ENCODE measurements at regions not wholly inside any gene's neighbourhood (a gene's known extent, or its start where the extent isn't known, plus 50 kb on each side); places are given as distances from the start of the nearest gene placed in this dataset.

GRCh38 chr6:19337101-19337500, 500.1 kb upstream of the ID4 start:
- no peaks in the 10 kb centered on the region for H3K36me3 ChIP-seq (replicated peaks in 1 of 2; ENCODE audit: control insufficient read depth in 1 of 2, insufficient read depth in 2 of 2, low read length in 2 of 2)
- H3K79me2 ChIP-seq (ENCODE audit: insufficient read depth, low read length) = no peaks in the 10 kb centered on the region
- H3K27me3 ChIP-seq (ENCODE audit: control insufficient read depth in 2 of 2, insufficient read depth in 2 of 2, low read length in 2 of 2) = no peaks in the 10 kb centered on the region
- no peak overlapping the region for H3K4me3 ChIP-seq (replicated peaks in 1 of 3; ENCODE audit: low read depth in 2 of 3, low read length in 3 of 3)
- no peaks in the 10 kb centered on the region for H3K4me1 ChIP-seq (ENCODE audit: control insufficient read depth in 1 of 2, insufficient read depth in 2 of 2, low read length in 2 of 2)
- no peaks in the 10 kb centered on the region for H4K20me1 ChIP-seq (ENCODE audit: insufficient read depth, low read length)
- H3K9ac ChIP-seq (ENCODE audit: insufficient read depth, low read length, poor library complexity, severe bottlenecking) = no peak overlapping the region
- peaks cover 4 to 6% of the 10 kb centered on the region in 2 donors for H3K9me3 ChIP-seq (replicated peaks in 1 of 2; ENCODE audit: control insufficient read depth in 1 of 2, insufficient read depth in 1 of 2, low read length in 2 of 2)
- no peak for DNase-seq
- H3K36me3 Mint-ChIP-seq = no peaks in the 10 kb centered on the region
- intact Hi-C loops (cut with micrococcal nuclease) = no loop called here
- H3K27me3 Mint-ChIP-seq (ENCODE audit: low read depth in 3 of 3) = peaks cover 0 to 2% (median 0%) of the 10 kb centered on the region in 3 donors
- H3K27ac Mint-ChIP-seq = no peak overlapping the region
- no peaks in the 10 kb centered on the region for H3K4me1 Mint-ChIP-seq
- H2AFZ ChIP-seq (ENCODE audit: insufficient read depth, low read depth, low read length, poor library complexity, severe bottlenecking) = no peak overlapping the region
- H3K4me2 ChIP-seq (replicated peaks; ENCODE audit: extremely low read depth, low read length, poor library complexity, severe bottlenecking) = no peak overlapping the region
- 100% methylated on average over 2 of the region's 6 CpGs for WGBS (ENCODE audit: insufficient coverage)
- TF ChIP-seq, protein P1, sequence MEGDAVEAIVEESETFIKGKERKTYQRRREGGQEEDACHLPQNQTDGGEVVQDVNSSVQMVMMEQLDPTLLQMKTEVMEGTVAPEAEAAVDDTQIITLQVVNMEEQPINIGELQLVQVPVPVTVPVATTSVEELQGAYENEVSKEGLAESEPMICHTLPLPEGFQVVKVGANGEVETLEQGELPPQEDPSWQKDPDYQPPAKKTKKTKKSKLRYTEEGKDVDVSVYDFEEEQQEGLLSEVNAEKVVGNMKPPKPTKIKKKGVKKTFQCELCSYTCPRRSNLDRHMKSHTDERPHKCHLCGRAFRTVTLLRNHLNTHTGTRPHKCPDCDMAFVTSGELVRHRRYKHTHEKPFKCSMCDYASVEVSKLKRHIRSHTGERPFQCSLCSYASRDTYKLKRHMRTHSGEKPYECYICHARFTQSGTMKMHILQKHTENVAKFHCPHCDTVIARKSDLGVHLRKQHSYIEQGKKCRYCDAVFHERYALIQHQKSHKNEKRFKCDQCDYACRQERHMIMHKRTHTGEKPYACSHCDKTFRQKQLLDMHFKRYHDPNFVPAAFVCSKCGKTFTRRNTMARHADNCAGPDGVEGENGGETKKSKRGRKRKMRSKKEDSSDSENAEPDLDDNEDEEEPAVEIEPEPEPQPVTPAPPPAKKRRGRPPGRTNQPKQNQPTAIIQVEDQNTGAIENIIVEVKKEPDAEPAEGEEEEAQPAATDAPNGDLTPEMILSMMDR (IDR thresholded peaks at IDR 0.05) = no peak
- peaks cover 2 to 20% (median 7%) of the 10 kb centered on the region in 7 donors for H3K9me3 Mint-ChIP-seq
- no peak overlapping the region for H3K27ac ChIP-seq (ENCODE audit: low read depth in 1 of 2, low read length in 2 of 2)
- H3K4me3 Mint-ChIP-seq = no peak overlapping the region

DNA sequence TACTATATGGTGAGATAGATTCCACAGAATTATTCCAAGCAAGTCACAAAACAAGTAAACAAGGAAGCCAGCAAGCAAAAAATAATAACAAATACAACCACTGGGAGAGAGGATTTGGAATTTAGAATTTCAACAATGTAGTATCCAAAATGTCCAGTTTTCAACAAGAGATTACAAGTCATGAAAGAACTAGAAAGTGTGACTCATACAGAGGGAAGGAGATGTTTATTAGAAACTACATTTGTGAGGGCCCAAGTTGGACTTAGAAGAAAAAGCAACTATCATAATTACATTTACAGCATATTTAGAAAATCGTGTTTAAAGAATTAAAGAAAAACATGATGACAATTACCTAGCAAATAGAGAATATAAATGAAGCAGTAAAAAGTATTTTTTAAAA, 494.6 kb upstream of the ID4 start:
- Histone ChIP-seq H3K27ac (ENCODE audit: low read depth in 1 of 2, low read length in 2 of 2) (no peak overlapping the region), H3K36me3 (replicated peaks in 1 of 2; ENCODE audit: control insufficient read depth in 1 of 2, insufficient read depth in 2 of 2, low read length in 2 of 2) (no peaks in the 10 kb centered on the region), H3K79me2 (ENCODE audit: insufficient read depth, low read length) (no peaks in the 10 kb centered on the region), H3K4me1 (ENCODE audit: control insufficient read depth in 1 of 2, insufficient read depth in 2 of 2, low read length in 2 of 2) (no peaks in the 10 kb centered on the region), H3K9me3 (replicated peaks in 1 of 2; ENCODE audit: control insufficient read depth in 1 of 2, insufficient read depth in 1 of 2, low read length in 2 of 2) (peaks cover 10 to 21% of the 10 kb centered on the region in 2 donors), H4K20me1 (ENCODE audit: insufficient read depth, low read length) (no peaks in the 10 kb centered on the region), H3K9ac (ENCODE audit: insufficient read depth, low read length, poor library complexity, severe bottlenecking) (no peak overlapping the region), H3K27me3 (ENCODE audit: control insufficient read depth in 2 of 2, insufficient read depth in 2 of 2, low read length in 2 of 2) (no peaks in the 10 kb centered on the region), H2AFZ (ENCODE audit: insufficient read depth, low read depth, low read length, poor library complexity, severe bottlenecking) (no peak overlapping the region), H3K4me3 (replicated peaks in 1 of 3; ENCODE audit: low read depth in 2 of 3, low read length in 3 of 3) (no peak overlapping the region), H3K4me2 (replicated peaks; ENCODE audit: extremely low read depth, low read length, poor library complexity, severe bottlenecking) (no peak overlapping the region)
- TF ChIP-seq, protein P1 (IDR thresholded peaks at IDR 0.05) = no peak
- Mint-ChIP-seq H3K27ac (no peak overlapping the region), H3K36me3 (no peaks in the 10 kb centered on the region), H3K27me3 (ENCODE audit: low read depth in 3 of 3) (peaks cover 0 to 2% (median 1%) of the 10 kb centered on the region in 3 donors), H3K9me3 (peaks cover 5 to 27% (median 10%) of the 10 kb centered on the region in 7 donors), H3K4me1 (no peaks in the 10 kb centered on the region), H3K4me3 (no peak overlapping the region)
- no peak for DNase-seq
- WGBS (ENCODE audit: insufficient coverage) = no CpG with 5 or more reads among the region's 1 CpG
- intact Hi-C loops (cut with micrococcal nuclease) = no loop called here

Data from CD14-positive monocyte (primary cell).